ENCODE measurements at regions not wholly inside any gene's neighbourhood (a gene's known extent, or its start where the extent isn't known, plus 50 kb on each side); places are given as distances from the start of the nearest gene placed in this dataset.

- ATAC-seq (no peak), FAIRE-seq (no peak), DNase-seq (ENCODE audit: low read depth in 1 of 2, low spot score in 1 of 2) (no peak)
- 0% methylated on average over 1 of the region's 1 CpG for WGBS (ENCODE audit: missing lambda C conversion rate)
- Histone ChIP-seq H3K4me2 (no peak overlapping the region), H3K9me3 (no peaks in the 10 kb centered on the region), H3K4me3 (no peak overlapping the region), H3K27ac (no peak overlapping the region), H3K4me1 (no peaks in the 10 kb centered on the region)
- TF ChIP-seq NPAS2 (CRISPR knock-in tag; IDR thresholded peaks at IDR 0.05; ENCODE audit: borderline replicate concordance): no peak
- no peak for TF ChIP-seq MYC (IDR thresholded peaks at IDR 0.05; ENCODE audit: borderline replicate concordance, low read length)
- no peak for TF ChIP-seq CHD2 (IDR thresholded peaks at IDR 0.05; ENCODE audit: low read length, partially characterized antibody)
- TF ChIP-seq EP300 (IDR thresholded peaks at IDR 0.05): no peak
- TF ChIP-seq RNF2 (IDR thresholded peaks at IDR 0.05; ENCODE audit: borderline replicate concordance, low read depth): no peak
- no peak for TF ChIP-seq ATOH8 (CRISPR knock-in tag; IDR thresholded peaks at IDR 0.05; ENCODE audit: low read depth)
- no peak for TF ChIP-seq NR3C1 (IDR thresholded peaks at IDR 0.05)
- TF ChIP-seq EHF (CRISPR knock-in tag; IDR thresholded peaks at IDR 0.05): no peak
- no peak for TF ChIP-seq MAX (IDR thresholded peaks at IDR 0.05)
- no peak for TF ChIP-seq RARB (CRISPR knock-in tag; IDR thresholded peaks at IDR 0.05)
- TF ChIP-seq TP53 (CRISPR knock-in tag; IDR thresholded peaks at IDR 0.05): no peak
- POLR2A ChIA-PET: no interaction called here
- CTCF ChIA-PET: no interaction called here
These were observed 642.8 kb upstream of the POT1 start for GRCh38 chr7:125572414-125572813.

DNA sequence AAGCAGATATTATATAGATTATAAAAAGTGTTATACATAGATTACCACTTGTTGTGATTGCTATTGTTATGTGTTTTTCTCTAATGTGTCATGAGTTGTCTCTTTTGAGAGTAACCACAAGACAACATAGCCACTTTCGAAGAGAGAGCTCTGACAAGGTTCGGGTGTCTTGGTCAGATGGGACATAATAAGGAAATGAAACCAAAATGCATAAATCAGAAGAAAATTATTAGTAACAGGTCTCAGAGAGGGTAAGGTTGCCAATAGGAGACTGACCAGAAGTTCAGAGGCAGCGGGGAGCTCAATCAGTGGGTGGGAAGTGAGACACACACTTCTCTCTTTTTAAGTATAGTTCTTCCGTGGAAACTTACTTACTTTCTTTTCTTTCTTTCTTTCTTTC lies 639.2 kb upstream of the POT1 start:
- Histone ChIP-seq H3K4me2 (no peak overlapping the region), H3K4me1 (no peaks in the 10 kb centered on the region), H3K9me3 (no peaks in the 10 kb centered on the region), H3K4me3 (no peak overlapping the region), H3K27ac (no peak overlapping the region)
- POLR2A ChIA-PET: no interaction called here
- WGBS (ENCODE audit: missing lambda C conversion rate): 24% methylated on average over 4 of the region's 4 CpGs
- CTCF ChIA-PET: no interaction called here
- ATAC-seq: no peak
- FAIRE-seq: no peak
- no peak for DNase-seq (ENCODE audit: low read depth in 1 of 2, low spot score in 1 of 2)
- no peak for TF ChIP-seq EHF (CRISPR knock-in tag; IDR thresholded peaks at IDR 0.05)
- TF ChIP-seq HOXB5 (CRISPR knock-in tag; IDR thresholded peaks at IDR 0.05): no peak
- no peak for TF ChIP-seq BHLHE40 (IDR thresholded peaks at IDR 0.05; ENCODE audit: low read depth, low read length)
- no peak for TF ChIP-seq GATA3 (IDR thresholded peaks at IDR 0.05; ENCODE audit: borderline replicate concordance)
- TF ChIP-seq TP53 (CRISPR knock-in tag; IDR thresholded peaks at IDR 0.05): no peak
- TF ChIP-seq NFE2L2 (conservative IDR thresholded peaks at IDR 0.05; ENCODE audit: low read length): no peak
- TF ChIP-seq FOSL2 (IDR thresholded peaks at IDR 0.05): no peak
- no peak for TF ChIP-seq FOSL2 (CRISPR knock-in tag; IDR thresholded peaks at IDR 0.05)
- TF ChIP-seq, protein P1, sequence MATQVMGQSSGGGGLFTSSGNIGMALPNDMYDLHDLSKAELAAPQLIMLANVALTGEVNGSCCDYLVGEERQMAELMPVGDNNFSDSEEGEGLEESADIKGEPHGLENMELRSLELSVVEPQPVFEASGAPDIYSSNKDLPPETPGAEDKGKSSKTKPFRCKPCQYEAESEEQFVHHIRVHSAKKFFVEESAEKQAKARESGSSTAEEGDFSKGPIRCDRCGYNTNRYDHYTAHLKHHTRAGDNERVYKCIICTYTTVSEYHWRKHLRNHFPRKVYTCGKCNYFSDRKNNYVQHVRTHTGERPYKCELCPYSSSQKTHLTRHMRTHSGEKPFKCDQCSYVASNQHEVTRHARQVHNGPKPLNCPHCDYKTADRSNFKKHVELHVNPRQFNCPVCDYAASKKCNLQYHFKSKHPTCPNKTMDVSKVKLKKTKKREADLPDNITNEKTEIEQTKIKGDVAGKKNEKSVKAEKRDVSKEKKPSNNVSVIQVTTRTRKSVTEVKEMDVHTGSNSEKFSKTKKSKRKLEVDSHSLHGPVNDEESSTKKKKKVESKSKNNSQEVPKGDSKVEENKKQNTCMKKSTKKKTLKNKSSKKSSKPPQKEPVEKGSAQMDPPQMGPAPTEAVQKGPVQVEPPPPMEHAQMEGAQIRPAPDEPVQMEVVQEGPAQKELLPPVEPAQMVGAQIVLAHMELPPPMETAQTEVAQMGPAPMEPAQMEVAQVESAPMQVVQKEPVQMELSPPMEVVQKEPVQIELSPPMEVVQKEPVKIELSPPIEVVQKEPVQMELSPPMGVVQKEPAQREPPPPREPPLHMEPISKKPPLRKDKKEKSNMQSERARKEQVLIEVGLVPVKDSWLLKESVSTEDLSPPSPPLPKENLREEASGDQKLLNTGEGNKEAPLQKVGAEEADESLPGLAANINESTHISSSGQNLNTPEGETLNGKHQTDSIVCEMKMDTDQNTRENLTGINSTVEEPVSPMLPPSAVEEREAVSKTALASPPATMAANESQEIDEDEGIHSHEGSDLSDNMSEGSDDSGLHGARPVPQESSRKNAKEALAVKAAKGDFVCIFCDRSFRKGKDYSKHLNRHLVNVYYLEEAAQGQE (IDR thresholded peaks at IDR 0.05): no peak
- TF ChIP-seq CHD4 (IDR thresholded peaks at IDR 0.05; ENCODE audit: borderline replicate concordance): no peak
- TF ChIP-seq ZFP36 (IDR thresholded peaks at IDR 0.05; ENCODE audit: borderline replicate concordance, partially characterized antibody): no peak
- TF ChIP-seq CBX2 (IDR thresholded peaks at IDR 0.05; ENCODE audit: borderline replicate concordance, low read depth): no peak
- TF ChIP-seq FOXS1 (CRISPR knock-in tag; IDR thresholded peaks at IDR 0.05): no peak
- TF ChIP-seq ZNF302 (CRISPR knock-in tag; IDR thresholded peaks at IDR 0.05): no peak
- no peak for TF ChIP-seq CEBPB (IDR thresholded peaks at IDR 0.05)
- no peak for TF ChIP-seq BCL3 (IDR thresholded peaks at IDR 0.05)
- no peak for TF ChIP-seq CHD2 (IDR thresholded peaks at IDR 0.05; ENCODE audit: low read length, partially characterized antibody)
